ENCODE measurements at regions not wholly inside any gene's neighbourhood (a gene's known extent, or its start where the extent isn't known, plus 50 kb on each side); places are given as distances from the start of the nearest gene placed in this dataset.

- DNase-seq, result no peak
Observed at GRCh38 chr3:188077160-188077799, 76.7 kb upstream of the LPP start.

- DNase-seq, result no peak
Observed at GRCh38 chr3:188080091-188080490, 73.9 kb upstream of the LPP start.

GRCh38 chr3:188082031-188082430 lies 71.9 kb upstream of the LPP start:
- DNase-seq, result no peak

GRCh38 chr3:188082450-188082849 lies 71.5 kb upstream of the LPP start:
- no peak for DNase-seq

- no peak for DNase-seq
Observed at GRCh38 chr3:188083011-188083410, 70.9 kb upstream of the LPP start.

- DNase-seq, result no peak
Observed at GRCh38 chr3:188084752-188085583, 69.0 kb upstream of the LPP start.

- no peak for DNase-seq
Observed at GRCh38 chr3:188085584-188086560, 68.1 kb upstream of the LPP start.

- no peak for DNase-seq
Observed at GRCh38 chr3:188088948-188089685, 64.8 kb upstream of the LPP start.

- no peak for DNase-seq
Observed at GRCh38 chr3:188090620-188091309, 63.2 kb upstream of the LPP start.

- DNase-seq, result no peak
Observed at GRCh38 chr3:188091746-188092145, 62.2 kb upstream of the LPP start.

- no peak for DNase-seq
Observed at GRCh38 chr3:188092648-188093047, 61.3 kb upstream of the LPP start.

GRCh38 chr3:188095431-188095830 lies 58.5 kb upstream of the LPP start:
- DNase-seq, result no peak

- DNase-seq, result no peak
Observed at GRCh38 chr3:188097791-188098190, 56.2 kb upstream of the LPP start.

- no peak for DNase-seq
Observed at GRCh38 chr3:188099907-188100306, 54.0 kb upstream of the LPP start.

- no peak for DNase-seq
Observed at GRCh38 chr3:188102861-188103547, 51.0 kb upstream of the LPP start.

GRCh38 chr3:188104050-188104449 lies 49.9 kb upstream of the LPP start:
- DNase-seq, result no peak

Measured in effector CD8-positive, alpha-beta T cell (primary cell).